Keratinocyte (primary cell): ENCODE measurements at regions not wholly inside any gene's neighbourhood (a gene's known extent, or its start where the extent isn't known, plus 50 kb on each side); places are given as distances from the start of the nearest gene placed in this dataset.

Experiments
- DNase-seq: peaks from one replicate; pipeline ENCODE4 v3.0.0-alpha.2; 2011; ENCODE audit warnings: low read depth, missing footprints, low spot score
- FAIRE-seq: peaks from 2 replicates; lab custom pipeline; 2011; peaks lifted over from hg19 to GRCh38; lab: Jason Lieb, UNC
- H2AFZ ChIP-seq: 2 replicates; pipeline ENCODE4 v1.6.0; 2012; ENCODE audit warnings: low read length, control low read depth, inconsistent platforms; ENCODE audit not compliant: control insufficient read depth
- H3K27ac ChIP-seq: 2 replicates; pipeline ENCODE4 v1.5.1; 2011; ENCODE audit warnings: low read length; ENCODE audit not compliant: control insufficient read depth, insufficient read depth
- H3K27me3 ChIP-seq: 3 replicates; pipeline ENCODE4 v1.6.0; 2011; ENCODE audit warnings: low read length; ENCODE audit not compliant: control insufficient read depth, insufficient read depth; ENCODE audit errors: extremely low read depth
- H3K36me3 ChIP-seq, 2 experiments: 2 replicates in 1 of 2; 3 replicates in 1 of 2; pipeline ENCODE4 v1.5.1; 2011; ENCODE audit warnings: low read length in 2 of 2, mild to moderate bottlenecking in 1 of 2; ENCODE audit not compliant: control insufficient read depth in 2 of 2, insufficient read depth in 2 of 2; ENCODE audit errors: extremely low read depth in 1 of 2
- H3K4me1 ChIP-seq: 3 replicates; pipeline ENCODE4 v1.5.1; 2011; ENCODE audit warnings: low read length; ENCODE audit not compliant: control insufficient read depth, insufficient read depth; ENCODE audit errors: extremely low read depth
- H3K4me2 ChIP-seq: 3 replicates; pipeline ENCODE4 v1.6.0; 2011; ENCODE audit warnings: low read depth, low read length; ENCODE audit not compliant: control insufficient read depth, insufficient read depth; ENCODE audit errors: extremely low read depth
- H3K4me3 ChIP-seq, 3 experiments: fragments of 200-600 bp in 1 of 3; sonication (generic) in 1 of 3; 2 replicates in 2 of 3; 3 replicates in 1 of 3; pipeline ENCODE4 v1.5.1; 2011 to 2016; ENCODE audit warnings: low read length in 3 of 3, mild to moderate bottlenecking in 3 of 3, control low read depth in 2 of 3, inconsistent platforms in 1 of 3, low read depth in 1 of 3, mixed read lengths in 1 of 3, mixed run types in 1 of 3, moderate library complexity in 1 of 3; ENCODE audit not compliant: control insufficient read depth in 2 of 3, insufficient read depth in 2 of 3; ENCODE audit errors: extremely low read depth in 1 of 3
- H3K79me2 ChIP-seq: 2 replicates; pipeline ENCODE4 v1.6.0; 2012; ENCODE audit warnings: low read length; ENCODE audit not compliant: control insufficient read depth, insufficient read depth
- H3K9ac ChIP-seq: 3 replicates; pipeline ENCODE4 v1.6.0; 2011; ENCODE audit warnings: low read length; ENCODE audit not compliant: control insufficient read depth, insufficient read depth; ENCODE audit errors: extremely low read depth
- H3K9me1 ChIP-seq: 3 replicates; pipeline ENCODE4 v1.6.0; 2011; ENCODE audit warnings: low read length; ENCODE audit not compliant: control insufficient read depth, insufficient read depth; ENCODE audit errors: extremely low read depth
- H3K9me3 ChIP-seq: 2 replicates; pipeline ENCODE4 v1.5.1; 2012; ENCODE audit warnings: low read depth, low read length; ENCODE audit not compliant: control insufficient read depth
- H4K20me1 ChIP-seq: 3 replicates; pipeline ENCODE4 v1.6.0; 2011; ENCODE audit warnings: low read length; ENCODE audit not compliant: control insufficient read depth, insufficient read depth; ENCODE audit errors: extremely low read depth
- CTCF ChIP-seq, 3 experiments: IDR thresholded peaks in 1 of 3; conservative IDR thresholded peaks in 1 of 3; optimal IDR thresholded peaks in 1 of 3; 2 replicates in 2 of 3; 3 replicates in 1 of 3; pipeline versions ENCODE3 to v1.5.1; 2011; ENCODE audit warnings: low read length in 3 of 3, mild to moderate bottlenecking in 3 of 3, moderate library complexity in 2 of 3, control low read depth in 1 of 3, inconsistent platforms in 1 of 3; ENCODE audit not compliant: insufficient read depth in 2 of 3; ENCODE audit errors: extremely low read depth in 1 of 3
- EZH2 ChIP-seq: IDR thresholded peaks from one replicate; pipeline ENCODE4 v1.6.1; 2012; ENCODE audit warnings: inconsistent platforms, mild to moderate bottlenecking, low read length, moderate library complexity
- dilution Hi-C: fragments of 300-500 bp; cut with MboI; formaldehyde crosslinking; loops from one replicate; pipeline ENCODE4 v1.7.0; 2020; ENCODE audit warnings: low sequenced_read_pairs; ENCODE audit not compliant: extremely low pct_ligation_motif_present

DNA sequence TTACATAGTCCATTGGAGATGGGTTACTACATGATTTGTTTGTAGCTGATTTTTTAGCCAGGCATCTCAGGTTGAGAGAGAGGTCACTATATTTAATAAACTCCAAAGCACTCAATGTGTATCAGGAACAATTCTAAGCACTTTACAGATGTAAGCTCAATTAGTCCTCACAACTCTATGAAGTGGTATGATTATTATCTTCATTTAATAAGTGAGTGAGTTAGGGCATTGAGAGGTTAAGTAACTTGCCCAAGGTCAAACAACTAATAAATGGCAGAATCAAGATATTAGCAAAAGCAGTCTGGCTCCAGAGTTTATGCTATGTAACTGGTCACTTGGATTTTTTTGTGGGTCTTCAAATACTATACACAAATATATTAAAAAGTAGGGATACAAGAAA lies 56.3 kb upstream of the ABI3BP start:
- Histone ChIP-seq H4K20me1 (no peaks in the 10 kb centered on the region), H2AFZ (no peak overlapping the region), H3K4me2 (no peak overlapping the region), H3K9me1 (no peaks in the 10 kb centered on the region), H3K27ac (no peak overlapping the region), H3K4me3 (no peak overlapping the region), H3K27me3 (no peaks in the 10 kb centered on the region), H3K4me1 (no peaks in the 10 kb centered on the region), H3K9ac (no peak overlapping the region), H3K36me3 (no peaks in the 10 kb centered on the region), H3K9me3 (no peaks in the 10 kb centered on the region), H3K79me2 (no peaks in the 10 kb centered on the region)
- no peak for TF ChIP-seq EZH2
- TF ChIP-seq CTCF (optimal IDR thresholded peaks at IDR 0.05 in 1 of 3, IDR thresholded peaks at IDR 0.05 in 1 of 3, conservative IDR thresholded peaks at IDR 0.05 in 1 of 3; ENCODE audit: extremely low read depth in 1 of 3, insufficient read depth in 2 of 3, low read length in 3 of 3), result no peak
- dilution Hi-C loops, result no loop called here
- DNase-seq, result no peak
- no peak for FAIRE-seq

- no peak overlapping the region for H3K27ac ChIP-seq
- H3K27me3 ChIP-seq, result no peaks in the 10 kb centered on the region
- H3K9me3 ChIP-seq, result no peaks in the 10 kb centered on the region
- no peaks in the 10 kb centered on the region for H3K36me3 ChIP-seq
- dilution Hi-C loops, result no loop called here
- no peak overlapping the region for H3K4me2 ChIP-seq
- H3K4me3 ChIP-seq, result no peak overlapping the region
- FAIRE-seq (no peak), DNase-seq (no peak)
- no peaks in the 10 kb centered on the region for H4K20me1 ChIP-seq
- H2AFZ ChIP-seq, result no peak overlapping the region
- no peaks in the 10 kb centered on the region for H3K79me2 ChIP-seq
- no peak overlapping the region for H3K9ac ChIP-seq
- H3K9me1 ChIP-seq, result no peaks in the 10 kb centered on the region
- H3K4me1 ChIP-seq, result peaks cover 23% of the 10 kb centered on the region
- TF ChIP-seq EZH2 (no peak), CTCF (optimal IDR thresholded peaks at IDR 0.05 in 1 of 3, IDR thresholded peaks at IDR 0.05 in 1 of 3, conservative IDR thresholded peaks at IDR 0.05 in 1 of 3; ENCODE audit: extremely low read depth in 1 of 3, insufficient read depth in 2 of 3, low read length in 3 of 3) (no peak)
Measured at GRCh38 chr3:101043687-101044078, 50.5 kb upstream of the ABI3BP start.
